LHCN-M2 (cell line): ENCODE measurements at regions not wholly inside any gene's neighbourhood (a gene's known extent, or its start where the extent isn't known, plus 50 kb on each side); places are given as distances from the start of the nearest gene placed in this dataset.
"Not testable (repeated sequence)": the region's sequence is repeated elsewhere in the genome, so short reads cannot be mapped to it uniquely, and the experiment has no call there.

Source experiments
- DNase-seq: peaks from one replicate; pipeline ENCODE4 v3.0.0-alpha.2; 2012; ENCODE audit warnings: low read depth

DNA sequence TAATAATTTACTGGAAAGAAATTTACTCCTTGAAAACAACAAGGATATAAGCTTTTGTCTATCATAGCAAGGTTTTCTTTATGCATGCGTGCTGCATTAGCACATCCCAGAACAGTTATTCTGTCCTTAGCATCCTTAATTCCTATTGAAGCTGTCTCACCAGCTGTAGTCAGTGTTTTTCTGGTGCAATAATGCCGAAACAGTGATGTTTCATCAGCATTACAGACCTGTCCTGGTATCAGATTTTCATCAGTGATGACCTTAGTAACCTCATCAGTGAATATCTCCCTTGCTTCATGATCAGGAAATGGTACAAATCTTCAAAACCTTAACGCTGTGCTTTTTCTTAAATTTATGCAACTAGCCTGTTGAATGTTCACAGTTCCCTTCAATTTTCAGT, 264.7 kb upstream of the STARD13 start:
- no peak for DNase-seq

DNA sequence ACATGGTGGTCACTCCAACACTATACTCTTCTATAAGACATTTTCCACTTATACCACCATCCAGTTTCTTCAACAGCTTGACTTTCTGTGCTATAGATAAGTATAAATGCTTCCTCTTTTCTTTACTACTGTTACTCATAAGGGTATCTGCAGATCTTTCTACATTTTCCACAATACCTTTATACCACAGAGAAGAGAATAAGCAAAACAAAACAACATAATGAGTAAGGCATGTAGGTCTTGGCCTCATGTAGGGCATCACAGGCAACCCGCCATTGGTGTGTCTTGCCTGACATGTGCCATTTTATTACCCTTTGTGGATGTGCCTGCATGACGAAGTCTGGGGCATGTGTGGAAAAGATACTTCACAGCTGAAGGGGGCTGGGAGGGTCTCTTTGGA, 265.3 kb upstream of the STARD13 start:
- no peak for DNase-seq

GRCh38 chr13:33554919-33555791, 262.8 kb upstream of the RFC3 start:
- peak; percentile 57 for DNase-seq

DNA sequence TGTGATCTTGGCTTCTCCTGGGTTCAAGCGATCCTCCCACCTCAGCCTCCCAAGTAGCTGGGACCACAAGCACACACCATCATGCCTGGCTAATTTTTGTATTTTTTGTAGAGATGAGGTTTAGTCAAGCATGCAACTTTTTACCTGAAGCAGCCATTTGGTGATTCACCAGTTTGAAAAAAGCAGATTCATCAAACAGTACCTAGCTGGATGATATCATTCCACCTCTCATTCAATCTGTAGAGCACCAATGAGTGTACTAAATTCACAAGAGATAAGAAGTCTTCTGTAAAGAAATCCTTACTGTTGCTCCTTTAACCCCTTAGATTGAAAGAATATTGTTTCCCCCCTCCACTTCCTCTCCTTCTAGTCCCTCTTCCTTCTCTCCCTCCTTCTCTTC, 261.1 kb upstream of the RFC3 start:
- no peak for DNase-seq

DNA sequence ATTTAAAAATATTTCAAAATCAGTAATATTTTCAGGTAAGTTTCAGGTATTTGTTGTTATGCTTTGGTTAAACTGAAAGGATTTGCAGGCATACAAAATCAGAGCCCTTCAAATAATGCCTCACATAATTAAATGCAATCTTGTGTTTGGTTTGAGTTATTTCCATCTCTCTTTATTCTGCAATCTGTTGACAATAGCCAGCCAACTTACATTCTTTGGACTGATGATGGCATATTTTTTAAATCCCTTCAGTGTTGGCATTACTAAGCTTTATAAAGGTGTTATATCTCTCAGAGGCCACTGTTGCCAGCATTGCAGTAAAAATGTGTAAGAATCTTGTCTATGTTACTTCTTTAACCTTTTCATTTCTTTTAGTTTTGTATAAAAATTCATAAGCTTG, 257.2 kb upstream of the RFC3 start:
- no peak for DNase-seq

DNA sequence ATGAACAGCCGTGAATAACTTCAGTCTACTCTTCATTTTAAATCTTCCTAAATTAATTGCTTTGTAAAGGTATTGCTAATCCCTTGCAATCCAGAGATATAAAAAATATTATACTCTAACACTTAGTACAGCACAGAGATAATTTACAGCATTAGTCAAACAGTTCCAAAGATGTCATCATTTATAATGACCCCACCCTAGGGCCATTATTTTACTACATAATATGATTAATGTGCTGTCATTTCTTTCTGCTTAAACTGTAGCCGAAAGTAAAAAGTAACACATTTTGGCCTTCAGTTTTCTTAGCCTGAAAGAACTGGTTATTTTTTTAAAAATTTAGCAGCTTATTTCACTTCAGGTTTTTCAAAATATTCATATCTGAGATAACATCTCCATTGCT, 256.3 kb upstream of the RFC3 start:
- DNase-seq, result no peak

DNA sequence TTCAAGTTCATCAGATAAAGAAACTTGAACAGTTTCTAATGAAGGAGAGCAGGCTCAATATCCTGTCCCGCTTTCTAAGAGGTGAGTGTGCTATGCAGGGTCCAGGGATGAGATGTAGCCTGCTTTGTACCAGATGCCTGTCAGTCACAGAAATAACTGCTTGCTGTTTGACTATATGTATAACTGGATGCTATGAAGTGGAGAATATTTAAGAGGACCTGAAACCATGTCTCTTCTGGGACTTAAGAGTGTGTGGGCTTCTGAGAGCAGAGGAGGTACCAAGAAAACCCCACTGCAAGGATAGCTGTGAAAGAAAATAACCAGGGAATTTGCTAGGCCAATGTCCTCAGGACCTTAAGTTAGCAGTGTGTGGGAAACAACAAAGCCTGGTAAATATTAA, 246.3 kb upstream of the RFC3 start:
- no peak for DNase-seq

- not testable (repeated sequence) for DNase-seq
Measured at GRCh38 chr13:33572322-33572721, 245.6 kb upstream of the RFC3 start.

- DNase-seq, result no peak
Measured at GRCh38 chr13:33575378-33575777, 242.6 kb upstream of the RFC3 start.

- DNase-seq, result peak; percentile 15
Measured at GRCh38 chr13:33577007-33577406, 240.9 kb upstream of the RFC3 start.

- DNase-seq, result peak; percentile 13
Measured at GRCh38 chr13:33578786-33579185, 239.2 kb upstream of the RFC3 start.

GRCh38 chr13:33582121-33582520, 235.8 kb upstream of the RFC3 start:
- DNase-seq, result peak; percentile 81

- DNase-seq, result no peak
Measured at GRCh38 chr13:33583398-33583797, 234.6 kb upstream of the RFC3 start.

GRCh38 chr13:33590936-33591335, 227.0 kb upstream of the RFC3 start:
- no peak for DNase-seq

DNA sequence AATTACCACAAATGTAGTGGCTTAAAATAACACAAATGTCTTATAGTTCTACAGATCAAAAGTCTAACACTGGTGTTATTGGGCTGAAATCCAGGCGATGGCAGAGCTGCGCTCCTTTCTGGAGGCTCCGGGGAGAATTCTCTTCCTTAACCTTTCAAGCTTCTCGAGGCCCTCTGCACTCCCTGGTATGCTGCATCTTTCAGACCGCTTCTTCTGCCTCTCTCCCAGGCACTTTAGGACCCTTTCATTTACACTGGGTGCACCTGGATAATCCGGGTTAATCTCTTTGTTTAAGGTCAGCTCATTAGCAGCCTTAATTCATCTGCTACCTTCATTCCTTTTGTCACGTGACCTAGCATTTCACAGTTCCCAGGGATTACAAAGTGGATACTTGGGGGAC, 211.3 kb upstream of the RFC3 start:
- peak; percentile 31 for DNase-seq

DNA sequence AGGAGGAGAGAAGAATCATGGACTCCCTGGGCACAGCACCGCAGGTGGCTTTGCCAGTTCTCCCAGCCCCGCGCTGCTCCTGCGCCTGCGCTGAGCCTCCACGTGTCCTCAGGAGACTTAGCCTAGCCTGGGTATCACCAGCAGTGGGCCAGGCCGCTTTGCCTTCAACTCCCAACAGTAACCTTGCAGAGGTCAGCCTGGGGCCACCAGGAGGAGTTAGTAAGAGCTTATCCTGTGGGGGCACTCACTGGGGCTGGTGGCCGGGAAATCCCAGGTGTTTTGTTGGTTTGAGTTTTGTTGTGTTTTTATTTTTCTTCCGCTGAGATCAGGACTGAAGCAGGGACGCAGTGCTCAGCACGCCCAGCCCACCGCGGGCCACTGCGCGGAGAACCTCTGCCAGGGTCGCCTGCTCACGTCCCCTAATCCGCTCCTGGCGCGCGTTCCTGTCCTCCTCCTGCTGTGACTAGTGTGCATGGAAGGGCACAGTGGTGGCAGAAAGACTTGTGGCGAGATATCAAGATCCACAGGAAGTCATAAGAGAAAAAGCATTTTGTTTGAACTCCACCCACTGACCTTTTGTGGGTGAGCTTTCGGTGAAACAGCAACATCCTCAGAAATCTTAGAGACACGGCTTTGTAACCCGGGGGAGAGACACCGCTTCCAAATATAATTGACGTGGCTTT, 207.4 kb upstream of the RFC3 start:
- DNase-seq, result peak; percentile 71

- peak; percentile 78 for DNase-seq
Measured at GRCh38 chr13:33611121-33611805, 206.7 kb upstream of the RFC3 start.

DNA sequence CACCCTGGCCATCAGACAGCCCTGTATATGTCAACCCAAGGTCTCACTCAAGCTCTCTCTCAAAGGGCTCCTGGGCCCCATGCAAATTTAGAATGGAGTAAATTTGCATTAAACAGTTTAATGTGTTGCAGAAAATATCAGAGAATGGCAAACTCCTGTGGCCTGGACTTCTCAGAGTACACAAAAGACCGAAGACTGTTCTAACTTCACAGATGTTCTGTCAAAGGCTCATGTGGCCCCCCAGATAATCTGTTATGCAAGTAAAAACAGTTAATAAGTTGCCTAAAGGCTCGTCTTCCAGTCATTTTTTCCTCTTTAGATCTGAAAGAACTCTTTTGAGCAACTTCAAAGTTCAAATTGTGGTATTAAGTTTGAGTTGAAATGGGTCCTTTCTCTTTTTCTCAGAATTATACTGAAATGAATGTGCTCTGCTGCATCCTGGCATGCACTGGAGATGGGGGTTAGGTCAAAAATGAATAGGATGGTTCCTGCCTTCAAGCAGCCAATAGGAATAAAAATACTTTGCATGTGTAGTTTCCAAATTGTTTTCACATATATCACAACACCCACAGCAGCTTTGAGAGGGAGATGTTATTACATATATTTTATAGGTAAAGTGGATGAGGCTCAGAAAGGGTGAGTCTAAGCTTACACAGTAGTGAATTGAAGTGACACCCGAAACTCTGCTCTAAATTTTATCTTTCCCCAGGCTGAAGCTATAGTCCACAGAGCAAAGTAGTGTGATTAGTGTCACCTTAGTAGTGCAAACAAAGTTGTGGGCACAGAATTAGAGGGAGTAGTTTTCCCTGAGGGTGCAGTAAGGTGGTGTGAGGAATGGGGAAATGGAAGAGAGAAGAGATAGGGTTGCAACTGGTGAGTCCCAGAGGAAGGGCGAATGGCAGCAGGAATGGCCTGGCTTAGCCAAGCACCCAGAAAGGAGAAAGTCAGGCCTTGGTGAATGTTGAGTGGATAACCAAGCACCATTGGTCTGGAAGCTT, 205.0 kb upstream of the RFC3 start:
- no peak for DNase-seq

- no peak for DNase-seq
Measured at GRCh38 chr13:33615436-33615835, 202.5 kb upstream of the RFC3 start.

GRCh38 chr13:33616130-33616529, 201.8 kb upstream of the RFC3 start:
- no peak for DNase-seq

GRCh38 chr13:33617055-33617454, 200.9 kb upstream of the RFC3 start:
- no peak for DNase-seq
